ENCODE measurements at regions not wholly inside any gene's neighbourhood (a gene's known extent, or its start where the extent isn't known, plus 50 kb on each side); places are given as distances from the start of the nearest gene placed in this dataset.

- Histone ChIP-seq H3K4me1 (ENCODE audit: control insufficient read depth, extremely low read depth, insufficient read depth, low read length) (no peaks in the 10 kb centered on the region), H3K9me3 (ENCODE audit: control insufficient read depth, low read depth, low read length) (no peaks in the 10 kb centered on the region), H3K4me2 (ENCODE audit: control insufficient read depth, extremely low read depth, insufficient read depth, low read depth, low read length) (no peak overlapping the region), H3K79me2 (ENCODE audit: control insufficient read depth, insufficient read depth, low read length) (no peaks in the 10 kb centered on the region), H3K27me3 (ENCODE audit: control insufficient read depth, extremely low read depth, insufficient read depth, low read length) (no peaks in the 10 kb centered on the region), H3K27ac (ENCODE audit: control insufficient read depth, insufficient read depth, low read length) (no peak overlapping the region), H3K9ac (ENCODE audit: control insufficient read depth, extremely low read depth, insufficient read depth, low read length) (no peak overlapping the region), H4K20me1 (ENCODE audit: control insufficient read depth, extremely low read depth, insufficient read depth, low read length) (no peaks in the 10 kb centered on the region), H3K9me1 (ENCODE audit: control insufficient read depth, extremely low read depth, insufficient read depth, low read length) (no peaks in the 10 kb centered on the region), H3K4me3 (ENCODE audit: control insufficient read depth in 2 of 3, extremely low read depth in 1 of 3, insufficient read depth in 2 of 3, low read depth in 1 of 3, low read length in 3 of 3) (no peak overlapping the region), H3K36me3 (ENCODE audit: control insufficient read depth in 2 of 2, extremely low read depth in 1 of 2, insufficient read depth in 2 of 2, low read length in 2 of 2) (no peaks in the 10 kb centered on the region), H2AFZ (ENCODE audit: control insufficient read depth, low read length) (no peak overlapping the region)
- FAIRE-seq, result no peak
- DNase-seq (ENCODE audit: low read depth, low spot score), result no peak
- no peak for TF ChIP-seq CTCF (optimal IDR thresholded peaks at IDR 0.05 in 1 of 3, IDR thresholded peaks at IDR 0.05 in 1 of 3, conservative IDR thresholded peaks at IDR 0.05 in 1 of 3; ENCODE audit: extremely low read depth in 1 of 3, insufficient read depth in 2 of 3, low read length in 3 of 3)
- TF ChIP-seq EZH2 (IDR thresholded peaks at IDR 0.05; ENCODE audit: low read length), result no peak
- dilution Hi-C loops (cut with MboI; ENCODE audit: extremely low pct_ligation_motif_present, low sequenced_read_pairs), result no loop called here
Observed at GRCh38 chr5:56506211-56506965, 273.3 kb upstream of the ANKRD55 start.

- Histone ChIP-seq H3K9me3 (ENCODE audit: control insufficient read depth, low read depth, low read length) (no peaks in the 10 kb centered on the region), H3K4me1 (ENCODE audit: control insufficient read depth, extremely low read depth, insufficient read depth, low read length) (no peaks in the 10 kb centered on the region), H3K9ac (ENCODE audit: control insufficient read depth, extremely low read depth, insufficient read depth, low read length) (no peak overlapping the region), H3K79me2 (ENCODE audit: control insufficient read depth, insufficient read depth, low read length) (no peaks in the 10 kb centered on the region), H2AFZ (ENCODE audit: control insufficient read depth, low read length) (no peak overlapping the region), H3K4me2 (ENCODE audit: control insufficient read depth, extremely low read depth, insufficient read depth, low read depth, low read length) (no peak overlapping the region), H3K27ac (ENCODE audit: control insufficient read depth, insufficient read depth, low read length) (no peak overlapping the region), H3K4me3 (ENCODE audit: control insufficient read depth in 2 of 3, extremely low read depth in 1 of 3, insufficient read depth in 2 of 3, low read depth in 1 of 3, low read length in 3 of 3) (no peak overlapping the region), H3K9me1 (ENCODE audit: control insufficient read depth, extremely low read depth, insufficient read depth, low read length) (no peaks in the 10 kb centered on the region), H3K27me3 (ENCODE audit: control insufficient read depth, extremely low read depth, insufficient read depth, low read length) (no peaks in the 10 kb centered on the region), H4K20me1 (ENCODE audit: control insufficient read depth, extremely low read depth, insufficient read depth, low read length) (no peaks in the 10 kb centered on the region), H3K36me3 (ENCODE audit: control insufficient read depth in 2 of 2, extremely low read depth in 1 of 2, insufficient read depth in 2 of 2, low read length in 2 of 2) (no peaks in the 10 kb centered on the region)
- dilution Hi-C loops (cut with MboI; ENCODE audit: extremely low pct_ligation_motif_present, low sequenced_read_pairs), result no loop called here
- DNase-seq (ENCODE audit: low read depth, low spot score), result no peak
- TF ChIP-seq CTCF (optimal IDR thresholded peaks at IDR 0.05 in 1 of 3, IDR thresholded peaks at IDR 0.05 in 1 of 3, conservative IDR thresholded peaks at IDR 0.05 in 1 of 3; ENCODE audit: extremely low read depth in 1 of 3, insufficient read depth in 2 of 3, low read length in 3 of 3), result no peak
- no peak for TF ChIP-seq EZH2 (IDR thresholded peaks at IDR 0.05; ENCODE audit: low read length)
- FAIRE-seq, result no peak
Observed at GRCh38 chr5:56503929-56504328, 270.8 kb upstream of the ANKRD55 start.
